ENCODE measurements at regions not wholly inside any gene's neighbourhood (a gene's known extent, or its start where the extent isn't known, plus 50 kb on each side); places are given as distances from the start of the nearest gene placed in this dataset.

DNA sequence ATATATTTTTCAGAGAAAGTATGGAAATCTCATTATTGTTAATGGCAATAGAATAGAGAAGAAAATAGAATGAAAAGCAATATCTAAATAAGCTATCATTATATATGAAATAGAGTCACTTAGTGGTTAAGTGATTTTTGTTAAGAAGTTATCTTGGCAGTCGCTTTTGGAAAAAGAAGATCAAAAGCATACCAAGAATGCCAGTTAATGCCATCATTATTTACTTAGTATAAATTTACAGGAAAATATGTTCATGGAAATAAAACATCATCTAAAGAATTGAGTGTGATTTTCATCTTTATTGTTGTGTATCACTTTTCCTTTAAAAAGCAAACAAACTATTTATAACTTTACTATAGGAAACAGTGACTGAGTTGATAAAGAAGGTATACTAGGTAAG is 85.3 kb upstream of the GPR101 start:
- CTCF ChIA-PET: no interaction called here
- peaks cover 4% of the 10 kb centered on the region for H3K27me3 Mint-ChIP-seq (ENCODE audit: low read depth)
- H3K4me3 Mint-ChIP-seq: no peak overlapping the region
- H3K4me1 Mint-ChIP-seq: no peaks in the 10 kb centered on the region
- no peak for DNase-seq (ENCODE audit: low spot score)
- peaks cover 6% of the 10 kb centered on the region for H3K36me3 Mint-ChIP-seq
- ATAC-seq: no peak
- peaks cover 12% of the 10 kb centered on the region for H3K9me3 Mint-ChIP-seq
- TF ChIP-seq CREB1 (CRISPR knock-in tag; IDR thresholded peaks at IDR 0.05) (no peak), TEAD1 (CRISPR knock-in tag; IDR thresholded peaks at IDR 0.05) (no peak), NFYB (CRISPR knock-in tag; conservative IDR thresholded peaks at IDR 0.05; ENCODE audit: low read depth) (no peak), ERG (CRISPR knock-in tag; IDR thresholded peaks at IDR 0.05) (no peak), HMGA2 (CRISPR knock-in tag; IDR thresholded peaks at IDR 0.05) (no peak), PREB (CRISPR knock-in tag; IDR thresholded peaks at IDR 0.05; ENCODE audit: borderline replicate concordance) (no peak), MAX (CRISPR knock-in tag; IDR thresholded peaks at IDR 0.05) (no peak), ATF6 (CRISPR knock-in tag; IDR thresholded peaks at IDR 0.05) (no peak), SP1 (CRISPR knock-in tag; conservative IDR thresholded peaks at IDR 0.05) (no peak), FOXK1 (CRISPR knock-in tag; IDR thresholded peaks at IDR 0.05) (no peak)
- TF ChIP-seq, protein P1, sequence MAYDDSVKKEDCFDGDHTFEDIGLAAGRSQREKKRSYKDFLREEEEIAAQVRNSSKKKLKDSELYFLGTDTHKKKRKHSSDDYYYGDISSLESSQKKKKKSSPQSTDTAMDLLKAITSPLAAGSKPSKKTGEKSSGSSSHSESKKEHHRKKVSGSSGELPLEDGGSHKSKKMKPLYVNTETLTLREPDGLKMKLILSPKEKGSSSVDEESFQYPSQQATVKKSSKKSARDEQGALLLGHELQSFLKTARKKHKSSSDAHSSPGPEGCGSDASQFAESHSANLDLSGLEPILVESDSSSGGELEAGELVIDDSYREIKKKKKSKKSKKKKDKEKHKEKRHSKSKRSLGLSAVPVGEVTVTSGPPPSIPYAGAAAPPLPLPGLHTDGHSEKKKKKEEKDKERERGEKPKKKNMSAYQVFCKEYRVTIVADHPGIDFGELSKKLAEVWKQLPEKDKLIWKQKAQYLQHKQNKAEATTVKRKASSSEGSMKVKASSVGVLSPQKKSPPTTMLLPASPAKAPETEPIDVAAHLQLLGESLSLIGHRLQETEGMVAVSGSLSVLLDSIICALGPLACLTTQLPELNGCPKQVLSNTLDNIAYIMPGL (CRISPR knock-in tag; IDR thresholded peaks at IDR 0.05): no peak
- TF ChIP-seq, protein P2, sequence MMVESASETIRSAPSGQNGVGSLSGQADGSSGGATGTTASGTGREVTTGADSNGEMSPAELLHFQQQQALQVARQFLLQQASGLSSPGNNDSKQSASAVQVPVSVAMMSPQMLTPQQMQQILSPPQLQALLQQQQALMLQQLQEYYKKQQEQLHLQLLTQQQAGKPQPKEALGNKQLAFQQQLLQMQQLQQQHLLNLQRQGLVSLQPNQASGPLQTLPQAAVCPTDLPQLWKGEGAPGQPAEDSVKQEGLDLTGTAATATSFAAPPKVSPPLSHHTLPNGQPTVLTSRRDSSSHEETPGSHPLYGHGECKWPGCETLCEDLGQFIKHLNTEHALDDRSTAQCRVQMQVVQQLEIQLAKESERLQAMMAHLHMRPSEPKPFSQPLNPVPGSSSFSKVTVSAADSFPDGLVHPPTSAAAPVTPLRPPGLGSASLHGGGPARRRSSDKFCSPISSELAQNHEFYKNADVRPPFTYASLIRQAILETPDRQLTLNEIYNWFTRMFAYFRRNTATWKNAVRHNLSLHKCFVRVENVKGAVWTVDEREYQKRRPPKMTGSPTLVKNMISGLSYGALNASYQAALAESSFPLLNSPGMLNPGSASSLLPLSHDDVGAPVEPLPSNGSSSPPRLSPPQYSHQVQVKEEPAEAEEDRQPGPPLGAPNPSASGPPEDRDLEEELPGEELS (CRISPR knock-in tag; IDR thresholded peaks at IDR 0.05): no peak
- H3K27ac Mint-ChIP-seq: no peak overlapping the region
- POLR2A ChIA-PET: no interaction called here

DNA sequence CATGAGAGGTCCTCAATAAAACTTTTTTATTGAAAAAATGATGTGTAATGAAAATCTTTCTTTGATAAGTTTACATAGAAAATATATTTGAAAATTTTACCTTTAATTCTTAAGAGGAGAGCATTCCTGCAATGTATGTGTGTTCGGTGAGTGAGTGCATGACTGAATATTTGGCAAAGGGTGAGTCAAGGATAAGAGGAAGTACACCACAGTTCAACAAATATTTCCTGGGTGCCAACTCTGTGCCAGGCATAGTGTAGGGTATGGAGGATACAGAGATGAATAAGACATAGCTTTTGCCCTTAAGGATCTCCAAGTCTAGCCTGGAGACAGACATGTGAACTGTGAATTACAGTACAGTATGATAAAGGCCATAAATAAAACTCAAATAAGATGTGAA is 84.7 kb upstream of the GPR101 start:
- no peaks in the 10 kb centered on the region for H3K4me1 Mint-ChIP-seq
- CTCF ChIA-PET: no interaction called here
- POLR2A ChIA-PET: no interaction called here
- H3K27me3 Mint-ChIP-seq (ENCODE audit: low read depth): peaks cover under 1% of the 10 kb centered on the region
- H3K4me3 Mint-ChIP-seq: no peak overlapping the region
- DNase-seq (ENCODE audit: low spot score) (no peak), ATAC-seq (no peak)
- no peak overlapping the region for H3K27ac Mint-ChIP-seq
- peaks cover 6% of the 10 kb centered on the region for H3K36me3 Mint-ChIP-seq
- TF ChIP-seq E2F1 (CRISPR knock-in tag; IDR thresholded peaks at IDR 0.05) (no peak), IRF2 (CRISPR knock-in tag; IDR thresholded peaks at IDR 0.05; ENCODE audit: borderline replicate concordance, low read depth) (no peak), RORB (CRISPR knock-in tag; IDR thresholded peaks at IDR 0.05) (no peak), ZNF396 (CRISPR knock-in tag; IDR thresholded peaks at IDR 0.05; ENCODE audit: borderline replicate concordance) (no peak), ZNF512 (CRISPR knock-in tag; IDR thresholded peaks at IDR 0.05; ENCODE audit: borderline replicate concordance) (no peak), FOXK1 (CRISPR knock-in tag; IDR thresholded peaks at IDR 0.05) (no peak), ZNF281 (CRISPR knock-in tag; IDR thresholded peaks at IDR 0.05) (no peak)
- TF ChIP-seq, protein P3, sequence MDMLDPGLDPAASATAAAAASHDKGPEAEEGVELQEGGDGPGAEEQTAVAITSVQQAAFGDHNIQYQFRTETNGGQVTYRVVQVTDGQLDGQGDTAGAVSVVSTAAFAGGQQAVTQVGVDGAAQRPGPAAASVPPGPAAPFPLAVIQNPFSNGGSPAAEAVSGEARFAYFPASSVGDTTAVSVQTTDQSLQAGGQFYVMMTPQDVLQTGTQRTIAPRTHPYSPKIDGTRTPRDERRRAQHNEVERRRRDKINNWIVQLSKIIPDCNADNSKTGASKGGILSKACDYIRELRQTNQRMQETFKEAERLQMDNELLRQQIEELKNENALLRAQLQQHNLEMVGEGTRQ (CRISPR knock-in tag; IDR thresholded peaks at IDR 0.05): no peak
- peaks cover 9% of the 10 kb centered on the region for H3K9me3 Mint-ChIP-seq
